GM23338 (cell line): ENCODE measurements at regions not wholly inside any gene's neighbourhood (a gene's known extent, or its start where the extent isn't known, plus 50 kb on each side); places are given as distances from the start of the nearest gene placed in this dataset.

Experiments used
- CREB1 ChIP-seq: fragments of 250-450 bp; sonication (Bioruptor Pico); IDR thresholded peaks from 2 replicates; pipeline ENCODE4 v1.5.0; 2020; ENCODE audit warnings: low read depth, mild to moderate bottlenecking, moderate library complexity
- EZH2 ChIP-seq: fragments of 200-600 bp; sonication (generic); IDR thresholded peaks from one replicate; pipeline ENCODE4 v1.8.0; 2017; ENCODE audit warnings: antibody characterized with exemption, mild to moderate bottlenecking, low read depth; ENCODE audit not compliant: unreplicated experiment
- EZH2phosphoT487 ChIP-seq: fragments of 200-600 bp; sonication (generic); IDR thresholded peaks from one replicate; pipeline ENCODE4 v1.8.1; 2018; ENCODE audit warnings: antibody characterized with exemption; ENCODE audit not compliant: unreplicated experiment
- JUNB ChIP-seq: IDR thresholded peaks from one replicate; pipeline ENCODE4 v1.6.1; 2016; ENCODE audit warnings: antibody characterized with exemption; ENCODE audit not compliant: unreplicated experiment
- POLR2AphosphoS5 ChIP-seq: IDR thresholded peaks from 2 replicates; pipeline ENCODE4 v1.6.1; 2016; ENCODE audit warnings: antibody characterized with exemption, low read depth
- STAT1 ChIP-seq: IDR thresholded peaks from one replicate; pipeline ENCODE4 v1.6.1; 2016; ENCODE audit warnings: antibody characterized with exemption; ENCODE audit not compliant: unreplicated experiment
- ZNF331 ChIP-seq: fragments of 250-450 bp; sonication (Bioruptor Pico); IDR thresholded peaks from 2 replicates; pipeline ENCODE4 v1.5.0; 2020; ENCODE audit warnings: low read depth, mild to moderate bottlenecking, moderate library complexity
- TF ChIP-seq, protein P1 (sequence below), 2 experiments: fragments of 200-600 bp in 1 of 2; sonication (generic) in 1 of 2; conservative IDR thresholded peaks; 2 replicates each; pipeline versions ENCODE4 v1.5.1 to v1.6.1; 2016 to 2017; ENCODE audit warnings: antibody characterized with exemption in 2 of 2, low read depth in 2 of 2, mild to moderate bottlenecking in 2 of 2, moderate library complexity in 1 of 2
- TF ChIP-seq, protein P2 (sequence below): IDR thresholded peaks from 2 replicates; pipeline ENCODE4 v1.6.1; 2016; ENCODE audit warnings: antibody characterized with exemption

DNA sequence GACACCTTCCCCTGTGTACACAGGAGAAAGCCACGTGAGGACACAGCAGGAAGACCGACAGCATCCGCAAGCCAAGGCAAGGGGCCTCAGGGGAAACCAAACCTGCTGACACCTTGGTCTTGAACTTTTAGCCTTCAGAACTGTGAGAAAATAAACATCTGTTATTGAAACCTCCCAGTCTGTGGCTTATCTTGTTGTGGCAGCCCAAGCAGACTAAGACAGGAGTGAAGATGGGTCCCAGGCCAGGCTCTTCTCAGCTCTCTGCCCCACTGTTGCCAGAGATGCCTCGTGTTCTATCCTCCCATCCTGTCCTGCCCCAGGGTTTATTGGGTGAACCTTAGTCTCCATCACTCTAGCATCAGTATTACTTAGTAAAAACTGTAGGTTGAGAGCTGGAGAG is 236.3 kb downstream of the MATN1 start:
- TF ChIP-seq, protein P1, sequence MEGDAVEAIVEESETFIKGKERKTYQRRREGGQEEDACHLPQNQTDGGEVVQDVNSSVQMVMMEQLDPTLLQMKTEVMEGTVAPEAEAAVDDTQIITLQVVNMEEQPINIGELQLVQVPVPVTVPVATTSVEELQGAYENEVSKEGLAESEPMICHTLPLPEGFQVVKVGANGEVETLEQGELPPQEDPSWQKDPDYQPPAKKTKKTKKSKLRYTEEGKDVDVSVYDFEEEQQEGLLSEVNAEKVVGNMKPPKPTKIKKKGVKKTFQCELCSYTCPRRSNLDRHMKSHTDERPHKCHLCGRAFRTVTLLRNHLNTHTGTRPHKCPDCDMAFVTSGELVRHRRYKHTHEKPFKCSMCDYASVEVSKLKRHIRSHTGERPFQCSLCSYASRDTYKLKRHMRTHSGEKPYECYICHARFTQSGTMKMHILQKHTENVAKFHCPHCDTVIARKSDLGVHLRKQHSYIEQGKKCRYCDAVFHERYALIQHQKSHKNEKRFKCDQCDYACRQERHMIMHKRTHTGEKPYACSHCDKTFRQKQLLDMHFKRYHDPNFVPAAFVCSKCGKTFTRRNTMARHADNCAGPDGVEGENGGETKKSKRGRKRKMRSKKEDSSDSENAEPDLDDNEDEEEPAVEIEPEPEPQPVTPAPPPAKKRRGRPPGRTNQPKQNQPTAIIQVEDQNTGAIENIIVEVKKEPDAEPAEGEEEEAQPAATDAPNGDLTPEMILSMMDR (conservative IDR thresholded peaks at IDR 0.05; ENCODE audit: low read depth in 2 of 2), result no peak
- TF ChIP-seq EZH2phosphoT487 (no peak), JUNB (no peak), POLR2AphosphoS5 (no peak), ZNF331 (CRISPR knock-in tag) (no peak), STAT1 (no peak), EZH2 (no peak), CREB1 (CRISPR knock-in tag) (no peak)
- TF ChIP-seq, protein P2, sequence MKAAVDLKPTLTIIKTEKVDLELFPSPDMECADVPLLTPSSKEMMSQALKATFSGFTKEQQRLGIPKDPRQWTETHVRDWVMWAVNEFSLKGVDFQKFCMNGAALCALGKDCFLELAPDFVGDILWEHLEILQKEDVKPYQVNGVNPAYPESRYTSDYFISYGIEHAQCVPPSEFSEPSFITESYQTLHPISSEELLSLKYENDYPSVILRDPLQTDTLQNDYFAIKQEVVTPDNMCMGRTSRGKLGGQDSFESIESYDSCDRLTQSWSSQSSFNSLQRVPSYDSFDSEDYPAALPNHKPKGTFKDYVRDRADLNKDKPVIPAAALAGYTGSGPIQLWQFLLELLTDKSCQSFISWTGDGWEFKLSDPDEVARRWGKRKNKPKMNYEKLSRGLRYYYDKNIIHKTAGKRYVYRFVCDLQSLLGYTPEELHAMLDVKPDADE, result no peak
